ENCODE measurements at regions not wholly inside any gene's neighbourhood (a gene's known extent, or its start where the extent isn't known, plus 50 kb on each side); places are given as distances from the start of the nearest gene placed in this dataset.

GRCh38 chr5:143739746-143740145, 72.2 kb upstream of the HMHB1 start:
- Histone ChIP-seq H3K36me3 (replicated peaks; ENCODE audit: control insufficient read depth, insufficient read depth, low read length) (no peaks in the 10 kb centered on the region), H3K4me3 (ENCODE audit: insufficient read depth, low read depth, low read length) (no peak overlapping the region), H3K27me3 (ENCODE audit: control insufficient read depth, insufficient read depth, low read length) (no peaks in the 10 kb centered on the region)
- DNase-seq = no peak

- no peaks in the 10 kb centered on the region for H3K27me3 ChIP-seq (ENCODE audit: control insufficient read depth, insufficient read depth, low read length)
- DNase-seq = no peak
- H3K4me3 ChIP-seq (ENCODE audit: insufficient read depth, low read depth, low read length) = no peak overlapping the region
Observed at GRCh38 chr5:143738417-143739401, 73.3 kb upstream of the HMHB1 start.

GRCh38 chr5:143737062-143737461, 74.9 kb upstream of the HMHB1 start:
- no peak overlapping the region for H3K4me3 ChIP-seq (ENCODE audit: insufficient read depth, low read depth, low read length)
- no peaks in the 10 kb centered on the region for H3K36me3 ChIP-seq (replicated peaks; ENCODE audit: control insufficient read depth, insufficient read depth, low read length)
- H3K27me3 ChIP-seq (ENCODE audit: control insufficient read depth, insufficient read depth, low read length) = no peaks in the 10 kb centered on the region
- no peak for DNase-seq

More at GRCh38 chr5:143738417-143739401, 73.3 kb upstream of the HMHB1 start:
- H3K36me3 ChIP-seq (replicated peaks; ENCODE audit: control insufficient read depth, insufficient read depth, low read length) = no peaks in the 10 kb centered on the region

GRCh38 chr5:143734456-143734780, 77.5 kb upstream of the HMHB1 start:
- Histone ChIP-seq H3K36me3 (replicated peaks; ENCODE audit: control insufficient read depth, insufficient read depth, low read length) (no peaks in the 10 kb centered on the region), H3K4me3 (ENCODE audit: insufficient read depth, low read depth, low read length) (no peak overlapping the region), H3K27me3 (ENCODE audit: control insufficient read depth, insufficient read depth, low read length) (no peaks in the 10 kb centered on the region)
- no peak for DNase-seq

GRCh38 chr5:143733665-143734455, 78.1 kb upstream of the HMHB1 start:
- no peak overlapping the region for H3K4me3 ChIP-seq (ENCODE audit: insufficient read depth, low read depth, low read length)
- no peaks in the 10 kb centered on the region for H3K36me3 ChIP-seq (replicated peaks; ENCODE audit: control insufficient read depth, insufficient read depth, low read length)
- no peaks in the 10 kb centered on the region for H3K27me3 ChIP-seq (ENCODE audit: control insufficient read depth, insufficient read depth, low read length)
- peak; percentile 30 for DNase-seq

GRCh38 chr5:143732402-143732801, 79.6 kb upstream of the HMHB1 start:
- DNase-seq = no peak
- no peak overlapping the region for H3K4me3 ChIP-seq (ENCODE audit: insufficient read depth, low read depth, low read length)
- H3K36me3 ChIP-seq (replicated peaks; ENCODE audit: control insufficient read depth, insufficient read depth, low read length) = no peaks in the 10 kb centered on the region
- no peaks in the 10 kb centered on the region for H3K27me3 ChIP-seq (ENCODE audit: control insufficient read depth, insufficient read depth, low read length)

GRCh38 chr5:143730112-143730801, 81.7 kb upstream of the HMHB1 start:
- Histone ChIP-seq H3K36me3 (replicated peaks; ENCODE audit: control insufficient read depth, insufficient read depth, low read length) (no peaks in the 10 kb centered on the region), H3K4me3 (ENCODE audit: insufficient read depth, low read depth, low read length) (no peak overlapping the region), H3K27me3 (ENCODE audit: control insufficient read depth, insufficient read depth, low read length) (no peaks in the 10 kb centered on the region)
- DNase-seq = no peak

- no peak overlapping the region for H3K4me3 ChIP-seq (ENCODE audit: insufficient read depth, low read depth, low read length)
- H3K27me3 ChIP-seq (ENCODE audit: control insufficient read depth, insufficient read depth, low read length) = no peaks in the 10 kb centered on the region
- DNase-seq = no peak
- H3K36me3 ChIP-seq (replicated peaks; ENCODE audit: control insufficient read depth, insufficient read depth, low read length) = no peaks in the 10 kb centered on the region
Observed at GRCh38 chr5:143729334-143729946, 82.5 kb upstream of the HMHB1 start.

- no peak for DNase-seq
- H3K36me3 ChIP-seq (replicated peaks; ENCODE audit: control insufficient read depth, insufficient read depth, low read length) = no peaks in the 10 kb centered on the region
- H3K4me3 ChIP-seq (ENCODE audit: insufficient read depth, low read depth, low read length) = no peak overlapping the region
- no peaks in the 10 kb centered on the region for H3K27me3 ChIP-seq (ENCODE audit: control insufficient read depth, insufficient read depth, low read length)
Observed at GRCh38 chr5:143723159-143723558, 88.8 kb upstream of the HMHB1 start.

- H3K27me3 ChIP-seq (ENCODE audit: control insufficient read depth, insufficient read depth, low read length) = no peaks in the 10 kb centered on the region
- no peak for DNase-seq
- H3K4me3 ChIP-seq (ENCODE audit: insufficient read depth, low read depth, low read length) = no peak overlapping the region
- no peaks in the 10 kb centered on the region for H3K36me3 ChIP-seq (replicated peaks; ENCODE audit: control insufficient read depth, insufficient read depth, low read length)
Observed at GRCh38 chr5:143721925-143722324, 90.0 kb upstream of the HMHB1 start.

- Histone ChIP-seq H3K27me3 (ENCODE audit: control insufficient read depth, insufficient read depth, low read length) (no peaks in the 10 kb centered on the region), H3K4me3 (ENCODE audit: insufficient read depth, low read depth, low read length) (no peak overlapping the region), H3K36me3 (replicated peaks; ENCODE audit: control insufficient read depth, insufficient read depth, low read length) (no peaks in the 10 kb centered on the region)
- peak; percentile 4 for DNase-seq
Observed at GRCh38 chr5:143720689-143721088, 91.3 kb upstream of the HMHB1 start.

GRCh38 chr5:143717400-143717799, 94.6 kb upstream of the HMHB1 start:
- DNase-seq = no peak
- Histone ChIP-seq H3K27me3 (ENCODE audit: control insufficient read depth, insufficient read depth, low read length) (no peaks in the 10 kb centered on the region), H3K4me3 (ENCODE audit: insufficient read depth, low read depth, low read length) (no peak overlapping the region), H3K36me3 (replicated peaks; ENCODE audit: control insufficient read depth, insufficient read depth, low read length) (no peaks in the 10 kb centered on the region)

- H3K36me3 ChIP-seq (replicated peaks; ENCODE audit: control insufficient read depth, insufficient read depth, low read length) = no peaks in the 10 kb centered on the region
- no peak for DNase-seq
- H3K27me3 ChIP-seq (ENCODE audit: control insufficient read depth, insufficient read depth, low read length) = no peaks in the 10 kb centered on the region
- H3K4me3 ChIP-seq (ENCODE audit: insufficient read depth, low read depth, low read length) = no peak overlapping the region
Observed at GRCh38 chr5:143716881-143717280, 95.1 kb upstream of the HMHB1 start.

- Histone ChIP-seq H3K4me3 (ENCODE audit: insufficient read depth, low read depth, low read length) (no peak overlapping the region), H3K36me3 (replicated peaks; ENCODE audit: control insufficient read depth, insufficient read depth, low read length) (no peaks in the 10 kb centered on the region), H3K27me3 (ENCODE audit: control insufficient read depth, insufficient read depth, low read length) (no peaks in the 10 kb centered on the region)
- DNase-seq = no peak
Observed at GRCh38 chr5:143715616-143716015, 96.3 kb upstream of the HMHB1 start.

Data from H7 (cell line).